IPS DF 6.9 (cell line): ENCODE measurements at regions not wholly inside any gene's neighbourhood (a gene's known extent, or its start where the extent isn't known, plus 50 kb on each side); places are given as distances from the start of the nearest gene placed in this dataset.
"Not testable (repeated sequence)": the region's sequence is repeated elsewhere in the genome, so short reads cannot be mapped to it uniquely, and the experiment has no call there.

Experiments used
- DNase-seq: peaks from one replicate; pipeline ENCODE4 v3.0.0-alpha.2; 2013; ENCODE audit warnings: low read depth, low spot score
- H3K27ac ChIP-seq: one replicate; pipeline ENCODE4 v1.5.1; 2013; ENCODE audit warnings: low read length, control low read depth
- H3K27me3 ChIP-seq: 2 replicates; pipeline ENCODE4 v1.6.1; 2013; ENCODE audit warnings: mild to moderate bottlenecking, low read length; ENCODE audit not compliant: control insufficient read depth, insufficient read depth
- H3K36me3 ChIP-seq: 2 replicates; pipeline ENCODE4 v1.6.1; 2013; ENCODE audit warnings: low read length; ENCODE audit not compliant: control insufficient read depth, insufficient read depth
- H3K4me1 ChIP-seq: 2 replicates; pipeline ENCODE4 v1.6.1; 2013; ENCODE audit warnings: low read length; ENCODE audit not compliant: control insufficient read depth, insufficient read depth
- H3K4me3 ChIP-seq: 2 replicates; pipeline ENCODE4 v1.5.1; 2013; ENCODE audit warnings: mild to moderate bottlenecking, low read length
- H3K9me3 ChIP-seq: 2 replicates; pipeline ENCODE4 v1.6.1; 2013; ENCODE audit warnings: low read length, inconsistent platforms; ENCODE audit not compliant: control insufficient read depth, insufficient read depth
- WGBS: extraction: QIAGEN DNeasy Blood & Tissue Kit; methylation state at CpG from one replicate; pipeline ENCODE4 v1.1.7; 2013; ENCODE audit warnings: mixed read lengths, missing lambda C conversion rate; ENCODE audit not compliant: insufficient read length, insufficient coverage; 5-methylcytosine and 5-hydroxymethylcytosine counted together

GRCh38 chrX:10706342-10706741 is 86.0 kb upstream of the MID1 start:
- WGBS: no CpG with 5 or more reads among the region's 3 CpGs
- H3K27ac ChIP-seq: not testable (repeated sequence)

GRCh38 chrX:10707773-10708172 is 87.4 kb upstream of the MID1 start:
- H3K36me3 ChIP-seq: no peaks in the 10 kb centered on the region
- no peak overlapping the region for H3K27ac ChIP-seq
- H3K4me1 ChIP-seq: no peaks in the 10 kb centered on the region
- H3K9me3 ChIP-seq: no peaks in the 10 kb centered on the region
- DNase-seq: no peak
- no peaks in the 10 kb centered on the region for H3K27me3 ChIP-seq
- no CpG with 5 or more reads among the region's 2 CpGs for WGBS
- H3K4me3 ChIP-seq: no peak overlapping the region

More at GRCh38 chrX:10706342-10706741, 86.0 kb upstream of the MID1 start:
- not testable (repeated sequence) for H3K4me1 ChIP-seq, H3K36me3 ChIP-seq, H3K27me3 ChIP-seq, H3K4me3 ChIP-seq, DNase-seq, H3K9me3 ChIP-seq

GRCh38 chrX:10709276-10709675 is 88.9 kb upstream of the MID1 start:
- Histone ChIP-seq H3K36me3 (no peaks in the 10 kb centered on the region), H3K9me3 (no peaks in the 10 kb centered on the region), H3K4me1 (no peaks in the 10 kb centered on the region), H3K27ac (no peak overlapping the region), H3K4me3 (no peak overlapping the region), H3K27me3 (no peaks in the 10 kb centered on the region)
- no CpG with 5 or more reads among the region's 4 CpGs for WGBS
- DNase-seq: no peak

- Histone ChIP-seq H3K9me3 (no peaks in the 10 kb centered on the region), H3K4me3 (no peak overlapping the region), H3K27ac (no peak overlapping the region), H3K36me3 (no peaks in the 10 kb centered on the region), H3K4me1 (no peaks in the 10 kb centered on the region), H3K27me3 (no peaks in the 10 kb centered on the region)
- WGBS: no CpG with 5 or more reads among the region's 5 CpGs
- DNase-seq: no peak
These were observed 94.1 kb upstream of the MID1 start for GRCh38 chrX:10714531-10714930.

GRCh38 chrX:10722851-10723250 is 102.5 kb upstream of the MID1 start:
- peak; percentile 54 for DNase-seq
- Histone ChIP-seq H3K27ac (no peak overlapping the region), H3K27me3 (no peaks in the 10 kb centered on the region), H3K9me3 (no peaks in the 10 kb centered on the region), H3K36me3 (no peaks in the 10 kb centered on the region), H3K4me3 (no peak overlapping the region), H3K4me1 (no peaks in the 10 kb centered on the region)
- no CpG with 5 or more reads among the region's 4 CpGs for WGBS

- no peaks in the 10 kb centered on the region for H3K27me3 ChIP-seq
- H3K9me3 ChIP-seq: no peaks in the 10 kb centered on the region
- no CpG with 5 or more reads among the region's 3 CpGs for WGBS
- H3K36me3 ChIP-seq: no peaks in the 10 kb centered on the region
- no peak for DNase-seq
- no peak overlapping the region for H3K27ac ChIP-seq
- no peak overlapping the region for H3K4me3 ChIP-seq
- no peaks in the 10 kb centered on the region for H3K4me1 ChIP-seq
These were observed 104.7 kb upstream of the MID1 start for GRCh38 chrX:10725071-10725470.

- H3K9me3 ChIP-seq: no peaks in the 10 kb centered on the region
- DNase-seq: no peak
These were observed 106.3 kb upstream of the MID1 start for GRCh38 chrX:10726647-10727046.

GRCh38 chrX:10728806-10729389 is 108.5 kb upstream of the MID1 start:
- no peak overlapping the region for H3K27ac ChIP-seq
- H3K36me3 ChIP-seq: no peaks in the 10 kb centered on the region
- no peak for DNase-seq
- H3K4me3 ChIP-seq: no peak overlapping the region
- WGBS: no CpG with 5 or more reads among the region's 12 CpGs
- no peaks in the 10 kb centered on the region for H3K4me1 ChIP-seq
- H3K27me3 ChIP-seq: no peaks in the 10 kb centered on the region
- no peaks in the 10 kb centered on the region for H3K9me3 ChIP-seq

More at GRCh38 chrX:10726647-10727046, 106.3 kb upstream of the MID1 start:
- H3K4me1 ChIP-seq: no peaks in the 10 kb centered on the region
- H3K27ac ChIP-seq: no peak overlapping the region
- no peaks in the 10 kb centered on the region for H3K27me3 ChIP-seq
- WGBS: no CpG with 5 or more reads among the region's 3 CpGs
- H3K4me3 ChIP-seq: no peak overlapping the region
- no peaks in the 10 kb centered on the region for H3K36me3 ChIP-seq

GRCh38 chrX:10739426-10739825 is 119.0 kb upstream of the MID1 start:
- Histone ChIP-seq H3K27me3 (no peaks in the 10 kb centered on the region), H3K4me3 (no peak overlapping the region), H3K9me3 (no peaks in the 10 kb centered on the region), H3K27ac (no peak overlapping the region), H3K36me3 (no peaks in the 10 kb centered on the region), H3K4me1 (no peaks in the 10 kb centered on the region)
- WGBS: no CpG with 5 or more reads among the region's 1 CpG
- DNase-seq: no peak

- H3K4me1 ChIP-seq: no peaks in the 10 kb centered on the region
- no peak overlapping the region for H3K4me3 ChIP-seq
- no peaks in the 10 kb centered on the region for H3K27me3 ChIP-seq
- H3K9me3 ChIP-seq: no peaks in the 10 kb centered on the region
- no peaks in the 10 kb centered on the region for H3K36me3 ChIP-seq
- no peak for DNase-seq
- no peak overlapping the region for H3K27ac ChIP-seq
- WGBS: no CpG with 5 or more reads among the region's 3 CpGs
These were observed 120.6 kb upstream of the MID1 start for GRCh38 chrX:10741003-10741402.

GRCh38 chrX:10741550-10741949 is 121.2 kb upstream of the MID1 start:
- DNase-seq: no peak
- Histone ChIP-seq H3K27me3 (no peaks in the 10 kb centered on the region), H3K9me3 (no peaks in the 10 kb centered on the region), H3K36me3 (no peaks in the 10 kb centered on the region), H3K4me3 (no peak overlapping the region), H3K27ac (no peak overlapping the region), H3K4me1 (no peaks in the 10 kb centered on the region)
- no CpG with 5 or more reads among the region's 2 CpGs for WGBS
